Kidney capillary endothelial cell (primary cell): ENCODE measurements at regions not wholly inside any gene's neighbourhood (a gene's known extent, or its start where the extent isn't known, plus 50 kb on each side); places are given as distances from the start of the nearest gene placed in this dataset.
"Not testable (repeated sequence)": the region's sequence is repeated elsewhere in the genome, so short reads cannot be mapped to it uniquely, and the experiment has no call there.

ENCODE experiments used
- DNase-seq: peaks from one replicate; pipeline ENCODE4 v3.0.0-alpha.2; 2018; ENCODE audit warnings: low spot score

GRCh38 chr14:81584495-81584894, 50.8 kb upstream of the SEL1L start:
- DNase-seq = no peak

GRCh38 chr14:81589381-81590065, 55.9 kb upstream of the SEL1L start:
- no peak for DNase-seq

- DNase-seq = no peak
Measured at GRCh38 chr14:81591266-81591665, 57.6 kb upstream of the SEL1L start.

- DNase-seq = no peak
Measured at GRCh38 chr14:81594012-81594411, 60.4 kb upstream of the SEL1L start.

- no peak for DNase-seq
Measured at GRCh38 chr14:81605660-81606059, 72.0 kb upstream of the SEL1L start.

- no peak for DNase-seq
Measured at GRCh38 chr14:81613341-81614045, 79.8 kb upstream of the SEL1L start.

DNA sequence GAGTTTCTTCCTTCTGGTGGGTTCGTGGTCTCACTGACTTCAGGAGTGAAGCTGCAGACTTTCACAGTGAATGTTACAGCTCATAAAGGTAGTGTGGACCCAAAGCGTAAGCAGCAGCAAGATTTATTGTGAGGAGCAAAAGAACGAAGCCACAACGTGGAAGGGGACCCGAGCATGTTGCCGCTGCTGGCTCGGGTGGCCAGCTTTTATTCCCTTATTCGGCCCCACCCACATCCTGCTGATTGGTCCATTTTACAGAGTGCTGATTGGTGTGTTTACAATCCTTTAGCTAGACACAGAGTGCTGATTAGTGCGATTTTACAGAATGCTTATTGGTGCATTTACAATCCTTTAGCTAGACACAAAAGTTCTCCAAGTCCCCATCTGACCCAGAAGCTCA, 80.6 kb upstream of the SEL1L start:
- not testable (repeated sequence) for DNase-seq

GRCh38 chr14:81618695-81619094, 85.0 kb upstream of the SEL1L start:
- DNase-seq = no peak

DNA sequence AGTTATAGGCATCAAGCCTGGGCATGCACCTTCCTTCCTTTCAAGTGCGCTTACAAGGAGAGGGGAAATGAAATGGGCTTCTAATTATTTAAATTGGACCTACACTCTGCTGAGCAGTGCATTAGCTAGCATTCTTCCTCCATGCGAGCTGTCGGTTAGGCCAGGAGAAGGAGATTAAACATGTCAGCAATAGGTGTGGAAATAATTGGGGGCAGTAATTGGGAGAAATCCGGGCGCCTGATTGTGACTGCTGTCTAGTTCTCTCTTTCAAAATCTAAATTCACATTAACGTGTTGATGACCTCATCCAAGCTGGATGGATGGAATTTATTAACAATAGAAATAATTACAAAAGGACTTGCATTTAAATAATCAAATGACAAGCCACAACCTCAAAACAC, 86.2 kb upstream of the SEL1L start:
- DNase-seq = no peak

DNA sequence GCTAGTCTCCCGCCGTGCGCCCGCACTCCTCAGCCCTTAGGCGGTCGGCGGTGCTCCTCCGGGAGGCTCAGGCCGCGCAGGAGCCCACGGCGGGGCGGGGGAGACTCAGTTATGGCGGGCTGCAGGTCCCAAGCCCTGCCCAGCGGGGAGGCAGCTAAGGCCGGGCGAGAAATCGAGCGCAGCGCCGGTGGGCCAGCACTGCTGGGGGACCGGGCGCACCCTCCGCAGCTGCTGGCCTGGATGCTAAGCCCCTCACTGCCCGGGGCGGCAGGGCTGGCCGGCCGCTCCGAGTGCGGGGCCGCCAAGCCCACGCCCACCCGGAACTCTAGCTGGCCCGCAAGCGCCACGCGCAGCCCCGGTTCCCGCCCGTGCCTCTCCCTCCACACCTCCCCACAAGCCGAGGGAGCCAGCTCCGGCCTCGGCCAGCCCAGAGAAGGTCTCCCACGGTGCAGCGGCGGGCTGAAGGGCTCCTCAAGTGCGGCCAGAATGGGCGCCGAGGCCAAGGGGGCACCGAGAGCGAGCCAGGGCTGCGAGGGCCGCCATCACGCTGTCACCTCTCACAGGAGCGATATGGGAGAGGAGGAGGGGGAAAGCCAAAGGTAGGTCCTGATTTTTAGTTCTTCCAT, 90.2 kb upstream of the SEL1L start:
- not testable (repeated sequence) for DNase-seq

GRCh38 chr14:81625343-81625742, 91.7 kb upstream of the SEL1L start:
- peak; percentile 20 for DNase-seq

- no peak for DNase-seq
Measured at GRCh38 chr14:81632157-81632556, 98.5 kb upstream of the SEL1L start.

- no peak for DNase-seq
Measured at GRCh38 chr14:81633496-81633895, 99.8 kb upstream of the SEL1L start.

DNA sequence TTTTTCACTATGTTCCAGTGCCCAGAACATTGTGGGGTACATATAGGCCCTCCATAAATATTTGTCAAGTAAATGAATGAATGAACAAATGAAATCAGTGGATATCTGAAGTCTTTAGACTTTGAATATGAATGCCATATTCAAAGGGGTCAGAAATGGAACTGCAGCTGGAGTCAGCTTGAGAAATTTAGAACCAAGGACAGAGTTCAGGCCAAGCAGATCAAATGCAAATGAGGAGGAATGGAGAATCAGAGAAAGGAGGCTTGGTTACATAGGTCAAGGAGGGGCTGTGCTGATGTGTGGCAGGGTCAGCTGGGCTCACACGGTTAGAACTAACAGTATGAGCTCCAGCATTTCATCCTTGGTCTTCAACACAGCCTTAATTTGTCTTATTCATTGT, 104.0 kb upstream of the SEL1L start:
- DNase-seq = no peak

DNA sequence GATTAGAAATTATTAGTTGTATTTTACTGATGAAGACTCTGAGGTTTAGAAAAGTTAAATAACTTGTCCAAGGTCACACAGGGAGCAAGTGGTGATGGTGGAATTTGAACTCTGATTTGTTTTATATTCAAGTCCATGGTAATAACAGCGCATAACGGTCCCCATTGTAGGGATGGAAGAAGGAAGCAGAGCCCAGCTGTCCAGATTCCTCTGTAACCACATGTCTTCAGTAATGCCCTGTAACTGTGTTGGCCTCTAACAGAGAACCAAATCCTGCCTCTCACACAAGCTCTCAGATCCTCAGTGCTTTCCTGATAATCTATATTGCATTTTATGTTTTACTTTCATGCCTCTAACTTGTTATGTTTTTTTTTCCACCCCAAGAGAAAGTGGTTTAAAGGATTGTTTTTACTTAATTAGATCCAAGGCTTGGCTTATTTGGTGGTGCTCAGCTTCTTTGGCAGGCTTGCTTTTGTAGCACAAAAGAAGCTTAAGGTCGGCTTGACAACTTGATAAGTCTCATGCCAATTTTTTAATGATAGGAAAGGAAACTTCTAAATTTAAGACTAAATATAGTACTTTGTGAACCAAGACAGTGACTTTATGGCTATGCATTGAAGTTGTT, 105.1 kb upstream of the SEL1L start:
- DNase-seq = no peak

GRCh38 chr14:81653626-81654025, 120.0 kb upstream of the SEL1L start:
- no peak for DNase-seq

DNA sequence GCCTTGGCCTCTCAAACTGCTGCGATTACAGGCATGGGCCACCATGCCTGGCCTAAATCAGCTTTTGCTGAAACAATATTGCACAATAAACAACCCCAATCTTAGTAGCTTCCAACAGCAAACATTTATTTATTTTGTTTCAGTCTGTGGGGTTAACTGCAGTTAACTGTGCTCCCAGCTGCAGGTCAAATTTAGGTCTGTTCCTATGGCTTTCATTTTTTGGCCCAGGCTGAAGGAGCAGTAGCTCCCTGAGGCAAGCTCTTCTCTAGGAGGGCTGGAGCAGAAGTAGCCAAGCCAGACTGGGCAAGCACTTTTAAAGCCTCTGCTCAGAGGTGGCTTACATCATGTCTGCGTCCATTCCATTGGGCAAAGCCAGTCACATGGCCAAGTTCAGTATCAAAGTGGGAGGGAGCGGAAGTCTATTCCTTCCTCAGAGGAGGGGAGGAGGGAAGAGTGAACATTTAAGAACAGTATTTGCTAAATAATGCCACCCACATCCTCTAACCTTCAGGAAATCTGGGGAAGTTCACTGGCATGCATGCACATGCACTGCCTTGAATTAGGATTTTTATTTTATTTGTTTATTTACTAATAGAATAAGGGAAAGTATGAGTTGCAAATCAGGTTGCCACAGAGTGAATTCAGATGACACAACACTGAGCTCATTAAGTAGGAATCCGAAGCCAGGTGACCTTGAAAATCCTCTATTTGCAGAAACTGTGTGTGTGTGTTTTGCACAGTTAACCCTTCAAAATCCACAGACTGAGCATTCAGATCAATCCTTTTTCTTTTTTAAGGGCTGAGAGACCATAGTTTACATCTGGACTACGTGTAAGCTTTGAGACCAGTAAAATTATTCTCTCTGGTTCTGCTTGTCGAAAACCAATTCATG, 122.0 kb upstream of the SEL1L start:
- no peak for DNase-seq

DNA sequence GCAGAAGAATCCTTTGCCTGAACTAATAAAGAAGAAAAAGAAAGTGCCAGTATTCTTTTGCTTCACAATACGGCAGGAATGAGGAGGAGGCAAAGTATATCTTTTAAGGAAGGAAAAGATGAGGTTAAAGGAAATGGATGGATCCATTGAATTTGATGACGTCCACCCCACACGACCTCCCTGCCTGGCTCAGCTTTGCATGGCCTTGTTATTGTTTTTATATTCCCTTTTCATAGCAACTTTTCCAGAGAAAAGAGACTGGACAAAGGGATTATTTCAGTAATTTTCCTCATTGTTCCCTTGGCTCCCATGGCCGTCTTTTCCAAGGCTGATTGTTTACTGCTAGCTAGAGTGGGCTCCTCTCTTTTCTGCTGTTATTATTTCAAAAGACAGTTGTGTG, 123.2 kb upstream of the SEL1L start:
- DNase-seq = no peak

- DNase-seq = no peak
Measured at GRCh38 chr14:81662066-81662465, 128.4 kb upstream of the SEL1L start.

GRCh38 chr14:81662570-81663197, 129.0 kb upstream of the SEL1L start:
- no peak for DNase-seq

GRCh38 chr14:81668626-81669274, 135.1 kb upstream of the SEL1L start:
- DNase-seq = no peak
